Spleen (tissue), 7 donors: ENCODE measurements at regions not wholly inside any gene's neighbourhood (a gene's known extent, or its start where the extent isn't known, plus 50 kb on each side); places are given as distances from the start of the nearest gene placed in this dataset.

Source experiments
- POLR2A ChIP-seq, 3 donors: fragments of 450-650 bp; IDR thresholded peaks; one replicate each; pipeline ENCODE4 v1.5.1; 2017; ENCODE audit warnings: antibody characterized with exemption in 3 of 3, mild to moderate bottlenecking in 1 of 3
- TF ChIP-seq, protein P1 (sequence below), 11 experiments: fragments of 200-600 bp in 7 of 11; fragments of 450-650 bp in 4 of 11; sonication (generic) in 4 of 11; IDR thresholded peaks in 8 of 11; conservative IDR thresholded peaks in 3 of 11; 1 replicate in 7 of 11; 2 replicates in 4 of 11; pipeline versions ENCODE4 v1.4.0 to v1.8.0; 2016 to 2021; ENCODE audit warnings: antibody characterized with exemption in 11 of 11, inconsistent platforms in 4 of 11, mild to moderate bottlenecking in 1 of 11
- donor health status: DM: no; HTN: no; CAD: no; lungs with moderate emphysema.
- donor health status: DM: no; HTN: no; CAD: no.
- donor health status: DM: no; HTN: no; CAD: no.

DNA sequence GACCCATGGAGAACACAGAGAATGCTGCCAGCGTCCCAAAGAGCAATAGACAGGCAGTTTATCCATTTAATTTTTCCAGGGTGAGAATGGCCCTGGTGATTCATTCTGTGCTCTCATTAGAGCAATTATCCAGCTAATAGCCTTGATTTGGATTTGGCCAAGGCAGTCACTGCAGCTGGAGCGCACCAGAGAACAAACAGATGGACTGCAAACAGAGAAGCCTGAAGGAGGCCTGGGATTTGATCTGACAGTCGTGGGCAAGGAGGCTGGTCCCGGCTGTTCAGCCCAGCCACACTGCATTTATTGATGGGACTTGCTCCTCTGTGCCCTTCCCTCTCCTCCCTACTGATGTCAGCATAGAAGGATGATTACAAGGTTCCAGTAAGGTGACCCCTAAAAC, 353.9 kb upstream of the C1orf174 start:
- no peak for TF ChIP-seq POLR2A (IDR thresholded peaks at IDR 0.05)
- TF ChIP-seq, protein P1, sequence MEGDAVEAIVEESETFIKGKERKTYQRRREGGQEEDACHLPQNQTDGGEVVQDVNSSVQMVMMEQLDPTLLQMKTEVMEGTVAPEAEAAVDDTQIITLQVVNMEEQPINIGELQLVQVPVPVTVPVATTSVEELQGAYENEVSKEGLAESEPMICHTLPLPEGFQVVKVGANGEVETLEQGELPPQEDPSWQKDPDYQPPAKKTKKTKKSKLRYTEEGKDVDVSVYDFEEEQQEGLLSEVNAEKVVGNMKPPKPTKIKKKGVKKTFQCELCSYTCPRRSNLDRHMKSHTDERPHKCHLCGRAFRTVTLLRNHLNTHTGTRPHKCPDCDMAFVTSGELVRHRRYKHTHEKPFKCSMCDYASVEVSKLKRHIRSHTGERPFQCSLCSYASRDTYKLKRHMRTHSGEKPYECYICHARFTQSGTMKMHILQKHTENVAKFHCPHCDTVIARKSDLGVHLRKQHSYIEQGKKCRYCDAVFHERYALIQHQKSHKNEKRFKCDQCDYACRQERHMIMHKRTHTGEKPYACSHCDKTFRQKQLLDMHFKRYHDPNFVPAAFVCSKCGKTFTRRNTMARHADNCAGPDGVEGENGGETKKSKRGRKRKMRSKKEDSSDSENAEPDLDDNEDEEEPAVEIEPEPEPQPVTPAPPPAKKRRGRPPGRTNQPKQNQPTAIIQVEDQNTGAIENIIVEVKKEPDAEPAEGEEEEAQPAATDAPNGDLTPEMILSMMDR (IDR thresholded peaks at IDR 0.05 in 8 of 11, conservative IDR thresholded peaks at IDR 0.05 in 3 of 11) = no peak
